ENCODE measurements at regions not wholly inside any gene's neighbourhood (a gene's known extent, or its start where the extent isn't known, plus 50 kb on each side); places are given as distances from the start of the nearest gene placed in this dataset.

- H3K4me1 ChIP-seq (ENCODE audit: insufficient read depth, low read length): no peaks in the 10 kb centered on the region
- H3K27ac ChIP-seq (ENCODE audit: low read depth, low read length): no peak overlapping the region
- Mint-ChIP-seq H3K27me3 (no peaks in the 10 kb centered on the region), H3K4me3 (no peak overlapping the region), H3K36me3 (no peaks in the 10 kb centered on the region), H3K4me1 (peaks cover 0 to 1% (median 0%) of the 10 kb centered on the region in 3 donors), H3K9me3 (peaks cover 0 to 2% (median 0%) of the 10 kb centered on the region in 5 donors), H3K27ac (no peak overlapping the region)
- no peaks in the 10 kb centered on the region for H3K9me3 ChIP-seq (ENCODE audit: low read length)
- H3K36me3 ChIP-seq (ENCODE audit: insufficient read depth, low read length): no peaks in the 10 kb centered on the region
- DNase-seq: no peak
- ChIA-PET CTCF (no interaction called here), POLR2A (no interaction called here)
- no peaks in the 10 kb centered on the region for H3K27me3 ChIP-seq (ENCODE audit: insufficient read depth, low read length, poor library complexity, severe bottlenecking)
- no peak overlapping the region for H3K4me3 ChIP-seq (ENCODE audit: low read length)
Observed at GRCh38 chr2:193895226-193895625, 1700.5 kb upstream of the TMEFF2 start.

- Histone ChIP-seq H3K9me3 (ENCODE audit: low read length) (no peaks in the 10 kb centered on the region), H3K4me3 (ENCODE audit: low read length) (no peak overlapping the region), H3K36me3 (ENCODE audit: insufficient read depth, low read length) (no peaks in the 10 kb centered on the region), H3K27ac (ENCODE audit: low read depth, low read length) (no peak overlapping the region), H3K27me3 (ENCODE audit: insufficient read depth, low read length, poor library complexity, severe bottlenecking) (no peaks in the 10 kb centered on the region), H3K4me1 (ENCODE audit: insufficient read depth, low read length) (no peaks in the 10 kb centered on the region)
- H3K36me3 Mint-ChIP-seq: no peaks in the 10 kb centered on the region
- peaks cover 0 to 2% (median 0%) of the 10 kb centered on the region in 5 donors for H3K9me3 Mint-ChIP-seq
- peaks cover 0 to 1% (median 0%) of the 10 kb centered on the region in 3 donors for H3K4me1 Mint-ChIP-seq
- DNase-seq: no peak
- H3K27me3 Mint-ChIP-seq: no peaks in the 10 kb centered on the region
- H3K27ac Mint-ChIP-seq: no peak overlapping the region
- H3K4me3 Mint-ChIP-seq: no peak overlapping the region
- ChIA-PET POLR2A (no interaction called here), CTCF (no interaction called here)
Observed at GRCh38 chr2:193894081-193894480, 1699.3 kb upstream of the TMEFF2 start.

GRCh38 chr2:193891023-193891422 lies 1696.3 kb upstream of the TMEFF2 start:
- H3K27me3 Mint-ChIP-seq: no peaks in the 10 kb centered on the region
- H3K4me3 Mint-ChIP-seq: no peak overlapping the region

GRCh38 chr2:193885419-193885818 lies 1690.7 kb upstream of the TMEFF2 start:
- H3K36me3 Mint-ChIP-seq: no peaks in the 10 kb centered on the region
- H3K4me1 ChIP-seq (ENCODE audit: insufficient read depth, low read length): no peaks in the 10 kb centered on the region
- no peak overlapping the region for H3K27ac Mint-ChIP-seq
- ChIA-PET CTCF (no interaction called here), POLR2A (no interaction called here)
- H3K9me3 Mint-ChIP-seq: peaks cover 0 to 30% (median 3%) of the 10 kb centered on the region in 5 donors
- H3K4me3 Mint-ChIP-seq: no peak overlapping the region
- DNase-seq: no peak
- no peaks in the 10 kb centered on the region for H3K36me3 ChIP-seq (ENCODE audit: insufficient read depth, low read length)
- H3K27me3 ChIP-seq (ENCODE audit: insufficient read depth, low read length, poor library complexity, severe bottlenecking): no peaks in the 10 kb centered on the region
- H3K27ac ChIP-seq (ENCODE audit: low read depth, low read length): no peak overlapping the region
- H3K27me3 Mint-ChIP-seq: no peaks in the 10 kb centered on the region
- no peak overlapping the region for H3K4me3 ChIP-seq (ENCODE audit: low read length)
- H3K9me3 ChIP-seq (ENCODE audit: low read length): no peaks in the 10 kb centered on the region
- no peaks in the 10 kb centered on the region for H3K4me1 Mint-ChIP-seq

More at GRCh38 chr2:193891023-193891422, 1696.3 kb upstream of the TMEFF2 start:
- no peaks in the 10 kb centered on the region for H3K36me3 ChIP-seq (ENCODE audit: insufficient read depth, low read length)
- H3K4me3 ChIP-seq (ENCODE audit: low read length): no peak overlapping the region
- no peaks in the 10 kb centered on the region for H3K36me3 Mint-ChIP-seq
- POLR2A ChIA-PET: no interaction called here
- peaks cover 0 to 15% (median 1%) of the 10 kb centered on the region in 5 donors for H3K9me3 Mint-ChIP-seq
- no peaks in the 10 kb centered on the region for H3K4me1 ChIP-seq (ENCODE audit: insufficient read depth, low read length)
- no peak overlapping the region for H3K27ac ChIP-seq (ENCODE audit: low read depth, low read length)
- peaks cover 0 to 1% (median 0%) of the 10 kb centered on the region in 3 donors for H3K4me1 Mint-ChIP-seq
- no peaks in the 10 kb centered on the region for H3K9me3 ChIP-seq (ENCODE audit: low read length)
- no peak overlapping the region for H3K27ac Mint-ChIP-seq
- H3K27me3 ChIP-seq (ENCODE audit: insufficient read depth, low read length, poor library complexity, severe bottlenecking): no peaks in the 10 kb centered on the region
- no peak for DNase-seq
- CTCF ChIA-PET: no interaction called here

- Mint-ChIP-seq H3K27ac (no peak overlapping the region), H3K4me3 (no peak overlapping the region), H3K36me3 (no peaks in the 10 kb centered on the region), H3K4me1 (no peaks in the 10 kb centered on the region), H3K27me3 (no peaks in the 10 kb centered on the region), H3K9me3 (peaks cover 0 to 30% (median 3%) of the 10 kb centered on the region in 5 donors)
- Histone ChIP-seq H3K4me1 (ENCODE audit: insufficient read depth, low read length) (no peaks in the 10 kb centered on the region), H3K9me3 (ENCODE audit: low read length) (no peaks in the 10 kb centered on the region), H3K4me3 (ENCODE audit: low read length) (no peak overlapping the region), H3K27ac (ENCODE audit: low read depth, low read length) (no peak overlapping the region), H3K36me3 (ENCODE audit: insufficient read depth, low read length) (no peaks in the 10 kb centered on the region), H3K27me3 (ENCODE audit: insufficient read depth, low read length, poor library complexity, severe bottlenecking) (no peaks in the 10 kb centered on the region)
- CTCF ChIA-PET: no interaction called here
- POLR2A ChIA-PET: no interaction called here
- no peak for DNase-seq
Observed at GRCh38 chr2:193883820-193884219, 1689.1 kb upstream of the TMEFF2 start.

GRCh38 chr2:193876980-193877379 lies 1682.2 kb upstream of the TMEFF2 start:
- Mint-ChIP-seq H3K27me3 (peaks cover 0 to 2% of the 10 kb centered on the region in 2 donors), H3K9me3 (peaks cover 2 to 6% (median 4%) of the 10 kb centered on the region in 5 donors), H3K36me3 (no peaks in the 10 kb centered on the region), H3K4me1 (no peaks in the 10 kb centered on the region), H3K27ac (no peak overlapping the region), H3K4me3 (no peak overlapping the region)
- POLR2A ChIA-PET: no interaction called here
- Histone ChIP-seq H3K27me3 (ENCODE audit: insufficient read depth, low read length, poor library complexity, severe bottlenecking) (no peaks in the 10 kb centered on the region), H3K36me3 (ENCODE audit: insufficient read depth, low read length) (no peaks in the 10 kb centered on the region), H3K27ac (ENCODE audit: low read depth, low read length) (no peak overlapping the region), H3K4me1 (ENCODE audit: insufficient read depth, low read length) (no peaks in the 10 kb centered on the region), H3K4me3 (ENCODE audit: low read length) (no peak overlapping the region), H3K9me3 (ENCODE audit: low read length) (no peaks in the 10 kb centered on the region)
- CTCF ChIA-PET: no interaction called here
- no peak for DNase-seq

- Histone ChIP-seq H3K27me3 (ENCODE audit: insufficient read depth, low read length, poor library complexity, severe bottlenecking) (no peaks in the 10 kb centered on the region), H3K4me1 (ENCODE audit: insufficient read depth, low read length) (no peaks in the 10 kb centered on the region), H3K9me3 (ENCODE audit: low read length) (no peaks in the 10 kb centered on the region), H3K36me3 (ENCODE audit: insufficient read depth, low read length) (no peaks in the 10 kb centered on the region), H3K4me3 (ENCODE audit: low read length) (no peak overlapping the region), H3K27ac (ENCODE audit: low read depth, low read length) (no peak overlapping the region)
- ChIA-PET CTCF (no interaction called here), POLR2A (no interaction called here)
- no peaks in the 10 kb centered on the region for H3K36me3 Mint-ChIP-seq
- H3K9me3 Mint-ChIP-seq: peaks cover 0 to 12% (median 2%) of the 10 kb centered on the region in 5 donors
- no peaks in the 10 kb centered on the region for H3K4me1 Mint-ChIP-seq
- DNase-seq: no peak
- no peak overlapping the region for H3K4me3 Mint-ChIP-seq
- no peak overlapping the region for H3K27ac Mint-ChIP-seq
- no peaks in the 10 kb centered on the region for H3K27me3 Mint-ChIP-seq
Observed at GRCh38 chr2:193869564-193869963, 1674.8 kb upstream of the TMEFF2 start.

GRCh38 chr2:193868833-193869232 lies 1674.1 kb upstream of the TMEFF2 start:
- ChIA-PET POLR2A (no interaction called here), CTCF (no interaction called here)
- H3K4me3 Mint-ChIP-seq: no peak overlapping the region

GRCh38 chr2:193868132-193868531 lies 1673.4 kb upstream of the TMEFF2 start:
- H3K27me3 Mint-ChIP-seq: no peaks in the 10 kb centered on the region
- no peak overlapping the region for H3K27ac ChIP-seq (ENCODE audit: low read depth, low read length)
- H3K27me3 ChIP-seq (ENCODE audit: insufficient read depth, low read length, poor library complexity, severe bottlenecking): no peaks in the 10 kb centered on the region
- no peaks in the 10 kb centered on the region for H3K36me3 Mint-ChIP-seq
- peaks cover 0 to 12% (median 2%) of the 10 kb centered on the region in 5 donors for H3K9me3 Mint-ChIP-seq
- ChIA-PET POLR2A (no interaction called here), CTCF (no interaction called here)
- DNase-seq: no peak
- no peak overlapping the region for H3K4me3 Mint-ChIP-seq
- no peaks in the 10 kb centered on the region for H3K4me1 Mint-ChIP-seq
- H3K27ac Mint-ChIP-seq: no peak overlapping the region
- no peaks in the 10 kb centered on the region for H3K9me3 ChIP-seq (ENCODE audit: low read length)
- H3K4me3 ChIP-seq (ENCODE audit: low read length): no peak overlapping the region
- H3K36me3 ChIP-seq (ENCODE audit: insufficient read depth, low read length): no peaks in the 10 kb centered on the region
- no peaks in the 10 kb centered on the region for H3K4me1 ChIP-seq (ENCODE audit: insufficient read depth, low read length)

More at GRCh38 chr2:193868833-193869232, 1674.1 kb upstream of the TMEFF2 start:
- Histone ChIP-seq H3K27me3 (ENCODE audit: insufficient read depth, low read length, poor library complexity, severe bottlenecking) (no peaks in the 10 kb centered on the region), H3K4me3 (ENCODE audit: low read length) (no peak overlapping the region), H3K27ac (ENCODE audit: low read depth, low read length) (no peak overlapping the region), H3K9me3 (ENCODE audit: low read length) (no peaks in the 10 kb centered on the region), H3K4me1 (ENCODE audit: insufficient read depth, low read length) (no peaks in the 10 kb centered on the region), H3K36me3 (ENCODE audit: insufficient read depth, low read length) (no peaks in the 10 kb centered on the region)
- DNase-seq: no peak
- no peak overlapping the region for H3K27ac Mint-ChIP-seq
- H3K9me3 Mint-ChIP-seq: peaks cover 0 to 12% (median 2%) of the 10 kb centered on the region in 5 donors
- no peaks in the 10 kb centered on the region for H3K4me1 Mint-ChIP-seq
- H3K36me3 Mint-ChIP-seq: no peaks in the 10 kb centered on the region
- no peaks in the 10 kb centered on the region for H3K27me3 Mint-ChIP-seq
